ENCODE measurements at regions not wholly inside any gene's neighbourhood (a gene's known extent, or its start where the extent isn't known, plus 50 kb on each side); places are given as distances from the start of the nearest gene placed in this dataset.

- TF ChIP-seq CTCF (IDR thresholded peaks at IDR 0.05): no peak
- no peak for TF ChIP-seq POLR2A (IDR thresholded peaks at IDR 0.05)
These were observed 839.2 kb upstream of the FBXO33 start for GRCh38 chr14:40271480-40271879.
